Astrocyte (in vitro differentiated cells and primary cell): ENCODE measurements at regions not wholly inside any gene's neighbourhood (a gene's known extent, or its start where the extent isn't known, plus 50 kb on each side); places are given as distances from the start of the nearest gene placed in this dataset.

Experiments used
- DNase-seq: peaks from one replicate; pipeline ENCODE4 v3.0.0-alpha.2; 2010; ENCODE audit warnings: low read depth
- FAIRE-seq: peaks from 2 replicates; lab custom pipeline; 2011; peaks lifted over from hg19 to GRCh38; lab: Jason Lieb, UNC
- H2AFZ ChIP-seq: 2 replicates; pipeline ENCODE4 v1.6.0; 2012; ENCODE audit warnings: low read depth, low read length, inconsistent platforms
- H3K27ac ChIP-seq: 2 replicates; pipeline ENCODE4 v1.5.1; 2011; ENCODE audit warnings: low read depth, low read length, inconsistent platforms
- H3K27me3 ChIP-seq: 2 replicates; pipeline ENCODE4 v1.6.0; 2011; ENCODE audit warnings: low read length, inconsistent platforms; ENCODE audit not compliant: insufficient read depth
- H3K36me3 ChIP-seq: 2 replicates; pipeline ENCODE4 v1.5.1; 2011; ENCODE audit warnings: low read length, inconsistent platforms; ENCODE audit not compliant: insufficient read depth
- H3K4me1 ChIP-seq: 2 replicates; pipeline ENCODE4 v1.5.1; 2011; ENCODE audit warnings: low read length, inconsistent platforms; ENCODE audit not compliant: insufficient read depth
- H3K4me2 ChIP-seq: 2 replicates; pipeline ENCODE4 v1.6.0; 2012; ENCODE audit warnings: low read length, inconsistent platforms
- H3K4me3 ChIP-seq: 2 replicates; pipeline ENCODE4 v1.5.1; 2011; ENCODE audit warnings: low read depth, mild to moderate bottlenecking, low read length, inconsistent platforms; ENCODE audit not compliant: insufficient read depth
- H3K79me2 ChIP-seq: 2 replicates; pipeline ENCODE4 v1.6.0; 2012; ENCODE audit warnings: mild to moderate bottlenecking, low read length, inconsistent platforms; ENCODE audit not compliant: insufficient read depth
- H3K9ac ChIP-seq: 2 replicates; pipeline ENCODE4 v1.6.0; 2012; ENCODE audit warnings: mild to moderate bottlenecking, low read length, inconsistent platforms
- H3K9me3 ChIP-seq: 2 replicates; pipeline ENCODE4 v1.5.1; 2012; ENCODE audit warnings: low read depth, mild to moderate bottlenecking, low read length, inconsistent platforms; ENCODE audit not compliant: insufficient read depth
- H4K20me1 ChIP-seq: 2 replicates; pipeline ENCODE4 v1.6.0; 2012; ENCODE audit warnings: low read length, inconsistent platforms; ENCODE audit not compliant: insufficient read depth
- H3K27ac Mint-ChIP-seq: one replicate; pipeline ENCODE4 v1.8.0; 2021; ENCODE audit warnings: mild to moderate bottlenecking, mixed read lengths; ENCODE audit not compliant: unreplicated experiment
- H3K27me3 Mint-ChIP-seq: one replicate; pipeline ENCODE4 v1.8.0; 2021; ENCODE audit warnings: low read depth, mixed read lengths; ENCODE audit not compliant: unreplicated experiment
- H3K36me3 Mint-ChIP-seq: one replicate; pipeline ENCODE4 v1.8.0; 2021; ENCODE audit warnings: low read depth, mixed read lengths; ENCODE audit not compliant: unreplicated experiment
- H3K4me1 Mint-ChIP-seq: one replicate; pipeline ENCODE4 v1.8.0; 2021; ENCODE audit warnings: low read depth, mixed read lengths; ENCODE audit not compliant: unreplicated experiment
- H3K4me3 Mint-ChIP-seq: one replicate; pipeline ENCODE4 v1.8.0; 2021; ENCODE audit warnings: mild to moderate bottlenecking, moderate library complexity, mixed read lengths; ENCODE audit not compliant: unreplicated experiment
- H3K9me3 Mint-ChIP-seq: one replicate; pipeline ENCODE4 v1.8.0; 2021; ENCODE audit warnings: mild to moderate bottlenecking, mixed read lengths; ENCODE audit not compliant: unreplicated experiment
- EZH2 ChIP-seq: IDR thresholded peaks from 2 replicates; pipeline ENCODE4 v1.6.1; 2012; ENCODE audit warnings: mild to moderate bottlenecking, low read length, inconsistent platforms; ENCODE audit not compliant: insufficient read depth
- TF ChIP-seq, protein P1 (sequence below): IDR thresholded peaks from 2 replicates; pipeline ENCODE4 v1.5.1; 2011; ENCODE audit warnings: low read depth, mild to moderate bottlenecking, inconsistent platforms, low read length, moderate library complexity; ENCODE audit not compliant: insufficient read depth

- Histone ChIP-seq H4K20me1 (no peaks in the 10 kb centered on the region), H3K9me3 (no peaks in the 10 kb centered on the region), H3K27me3 (no peaks in the 10 kb centered on the region), H2AFZ (no peak overlapping the region), H3K4me3 (no peak overlapping the region), H3K4me1 (no peaks in the 10 kb centered on the region), H3K79me2 (no peaks in the 10 kb centered on the region), H3K9ac (no peak overlapping the region), H3K4me2 (no peak overlapping the region), H3K27ac (no peak overlapping the region), H3K36me3 (no peaks in the 10 kb centered on the region)
- H3K4me1 Mint-ChIP-seq = peaks cover 35% of the 10 kb centered on the region
- H3K27ac Mint-ChIP-seq = no peak overlapping the region
- no peaks in the 10 kb centered on the region for H3K36me3 Mint-ChIP-seq
- H3K9me3 Mint-ChIP-seq = peaks cover 3% of the 10 kb centered on the region
- DNase-seq (no peak), FAIRE-seq (no peak)
- no peak overlapping the region for H3K4me3 Mint-ChIP-seq
- TF ChIP-seq, protein P1, sequence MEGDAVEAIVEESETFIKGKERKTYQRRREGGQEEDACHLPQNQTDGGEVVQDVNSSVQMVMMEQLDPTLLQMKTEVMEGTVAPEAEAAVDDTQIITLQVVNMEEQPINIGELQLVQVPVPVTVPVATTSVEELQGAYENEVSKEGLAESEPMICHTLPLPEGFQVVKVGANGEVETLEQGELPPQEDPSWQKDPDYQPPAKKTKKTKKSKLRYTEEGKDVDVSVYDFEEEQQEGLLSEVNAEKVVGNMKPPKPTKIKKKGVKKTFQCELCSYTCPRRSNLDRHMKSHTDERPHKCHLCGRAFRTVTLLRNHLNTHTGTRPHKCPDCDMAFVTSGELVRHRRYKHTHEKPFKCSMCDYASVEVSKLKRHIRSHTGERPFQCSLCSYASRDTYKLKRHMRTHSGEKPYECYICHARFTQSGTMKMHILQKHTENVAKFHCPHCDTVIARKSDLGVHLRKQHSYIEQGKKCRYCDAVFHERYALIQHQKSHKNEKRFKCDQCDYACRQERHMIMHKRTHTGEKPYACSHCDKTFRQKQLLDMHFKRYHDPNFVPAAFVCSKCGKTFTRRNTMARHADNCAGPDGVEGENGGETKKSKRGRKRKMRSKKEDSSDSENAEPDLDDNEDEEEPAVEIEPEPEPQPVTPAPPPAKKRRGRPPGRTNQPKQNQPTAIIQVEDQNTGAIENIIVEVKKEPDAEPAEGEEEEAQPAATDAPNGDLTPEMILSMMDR = no peak
- no peak for TF ChIP-seq EZH2
- H3K27me3 Mint-ChIP-seq = peaks cover 31% of the 10 kb centered on the region
Observed at GRCh38 chr1:56432166-56432971, 147.0 kb downstream of the PLPP3 start.

DNA sequence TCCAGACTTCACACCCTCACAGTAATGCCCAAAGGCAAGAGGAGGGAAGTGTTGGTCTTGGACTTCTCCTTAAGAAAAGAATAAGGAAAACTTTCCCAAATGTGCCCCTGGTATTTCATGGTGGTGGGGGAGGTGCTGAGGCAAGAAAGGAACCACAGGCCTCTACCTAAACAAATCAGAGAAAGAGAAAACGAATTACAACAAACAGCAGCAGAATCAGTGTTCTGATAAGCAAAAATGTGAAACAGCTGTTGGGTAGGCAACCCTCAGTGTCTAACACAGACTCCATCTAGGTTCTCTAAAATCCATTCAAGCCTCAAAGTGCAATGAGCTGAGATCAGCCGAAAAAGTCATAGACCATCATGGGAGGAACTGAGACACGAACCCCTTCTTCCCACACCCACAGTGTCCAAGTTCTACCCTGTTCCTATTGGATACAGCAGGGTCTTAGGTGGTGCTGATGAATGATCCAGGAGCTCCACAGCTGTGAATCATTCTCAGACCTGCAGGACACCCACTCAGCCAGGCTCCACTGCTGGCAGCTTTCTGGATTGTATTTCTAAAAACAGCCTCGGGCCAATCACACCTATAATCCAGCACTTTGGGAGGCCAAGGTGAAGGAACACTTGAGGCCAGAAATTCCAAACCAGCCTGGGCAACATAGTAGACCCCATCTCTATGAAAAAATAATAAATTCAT, 149.1 kb downstream of the PLPP3 start:
- no peaks in the 10 kb centered on the region for H3K27me3 ChIP-seq
- peaks cover 3% of the 10 kb centered on the region for H3K4me1 ChIP-seq
- FAIRE-seq (no peak), DNase-seq (no peak)
- no peak overlapping the region for H2AFZ ChIP-seq
- Mint-ChIP-seq H3K4me3 (no peak overlapping the region), H3K4me1 (peaks cover 24% of the 10 kb centered on the region), H3K9me3 (peaks cover 3% of the 10 kb centered on the region), H3K27me3 (peaks cover 29% of the 10 kb centered on the region), H3K36me3 (no peaks in the 10 kb centered on the region), H3K27ac (no peak overlapping the region)
- H4K20me1 ChIP-seq = no peaks in the 10 kb centered on the region
- H3K4me3 ChIP-seq = no peak overlapping the region
- no peak for TF ChIP-seq EZH2
- TF ChIP-seq, protein P1 = no peak
- H3K4me2 ChIP-seq = no peak overlapping the region
- no peak overlapping the region for H3K27ac ChIP-seq
- no peaks in the 10 kb centered on the region for H3K9me3 ChIP-seq
- H3K9ac ChIP-seq = no peak overlapping the region
- H3K36me3 ChIP-seq = no peaks in the 10 kb centered on the region
- no peaks in the 10 kb centered on the region for H3K79me2 ChIP-seq
